Testis (tissue), 2 donors: ENCODE measurements at regions not wholly inside any gene's neighbourhood (a gene's known extent, or its start where the extent isn't known, plus 50 kb on each side); places are given as distances from the start of the nearest gene placed in this dataset.

Experiments used
- CTCF ChIP-seq, 3 experiments: fragments of 450-650 bp in 2 of 3; fragments of 200-600 bp in 1 of 3; sonication (generic) in 1 of 3; IDR thresholded peaks; one replicate each; pipeline ENCODE4 v1.5.1; 2016 to 2019; ENCODE audit warnings: antibody characterized with exemption in 3 of 3, mild to moderate bottlenecking in 2 of 3, moderate library complexity in 1 of 3
- POLR2A ChIP-seq: fragments of 450-650 bp; IDR thresholded peaks from one replicate; pipeline ENCODE4 v1.6.1; 2017; ENCODE audit warnings: antibody characterized with exemption, mild to moderate bottlenecking, moderate library complexity

- TF ChIP-seq CTCF (IDR thresholded peaks at IDR 0.05) (no peak), POLR2A (no peak)
These were observed 1034.8 kb upstream of the SPRY2 start for GRCh38 chr13:81375709-81376108.
